Prostate gland (tissue), 2 donors: ENCODE measurements at regions not wholly inside any gene's neighbourhood (a gene's known extent, or its start where the extent isn't known, plus 50 kb on each side); places are given as distances from the start of the nearest gene placed in this dataset.

Experiments used
- DNase-seq: peaks from one replicate; pipeline ENCODE4 v3.0.0-alpha.2; 2019; ENCODE audit warnings: low spot score
- H3K27ac ChIP-seq, 2 donors: fragments of 200-600 bp; sonication (generic); 2 replicates each; pipeline ENCODE4 v1.5.1; 2017 to 2019
- H3K27me3 ChIP-seq: fragments of 200-600 bp; sonication (generic); replicated peaks from 2 replicates; pipeline ENCODE4 v1.5.1; 2019; ENCODE audit not compliant: insufficient read depth
- H3K36me3 ChIP-seq, 2 donors: fragments of 200-600 bp; sonication (generic); 1 replicate in 1 of 2; 2 replicates in 1 of 2; pipeline versions ENCODE4 v1.5.1 to v1.8.1; 2017 to 2019
- H3K4me1 ChIP-seq: fragments of 200-600 bp; sonication (generic); replicated peaks from 2 replicates; pipeline ENCODE4 v1.5.1; 2019
- H3K4me3 ChIP-seq, 2 donors: fragments of 200-600 bp; sonication (generic); 2 replicates each; pipeline ENCODE4 v1.5.1; 2017 to 2019
- H3K9me3 ChIP-seq: fragments of 200-600 bp; sonication (generic); 2 replicates; pipeline ENCODE4 v1.5.1; 2017
- CTCF ChIP-seq, 4 experiments: fragments of 200-600 bp in 2 of 4; fragments of 450-650 bp in 2 of 4; sonication (generic) in 2 of 4; IDR thresholded peaks; 1 replicate in 3 of 4; 2 replicates in 1 of 4; pipeline ENCODE4 v1.5.1; 2016 to 2019; ENCODE audit warnings: antibody characterized with exemption in 4 of 4, mild to moderate bottlenecking in 2 of 4, moderate library complexity in 2 of 4
- POLR2A ChIP-seq: fragments of 450-650 bp; IDR thresholded peaks from one replicate; pipeline ENCODE4 v1.6.1; 2016; ENCODE audit warnings: antibody characterized with exemption, mild to moderate bottlenecking
- POLR2AphosphoS5 ChIP-seq: sonication (generic); formaldehyde crosslinking; IDR thresholded peaks from one replicate; pipeline ENCODE4 v1.6.1; 2017; ENCODE audit warnings: antibody characterized with exemption
- WGBS: methylation state at CpG from one replicate; pipeline ENCODE4 v1.1.5; 2018; 5-methylcytosine and 5-hydroxymethylcytosine counted together
- intact Hi-C: fragments of 100-400 bp; cut with DNase I; formaldehyde crosslinking; loops from one replicate; pipeline ENCODE4 v1.14.2; 2022

- intact Hi-C loops = no loop called here
- H3K4me1 ChIP-seq = no peaks in the 10 kb centered on the region
- no peaks in the 10 kb centered on the region for H3K36me3 ChIP-seq
- no peak for DNase-seq
- no peaks in the 10 kb centered on the region for H3K27me3 ChIP-seq
- 95% methylated on average over 9 of the region's 9 CpGs for WGBS
- no peak for TF ChIP-seq CTCF (IDR thresholded peaks at IDR 0.05)
- TF ChIP-seq POLR2AphosphoS5 = no peak
- no peak for TF ChIP-seq POLR2A
- H3K9me3 ChIP-seq = no peaks in the 10 kb centered on the region
- H3K27ac ChIP-seq = no peak overlapping the region
- H3K4me3 ChIP-seq = no peak overlapping the region
These were observed 113.0 kb downstream of the SIK1 start for GRCh38 chr21:43313939-43314405.

GRCh38 chr21:43313221-43313938 lies 113.6 kb downstream of the SIK1 start:
- no peak overlapping the region for H3K4me3 ChIP-seq
- no peak overlapping the region for H3K27ac ChIP-seq
- no peaks in the 10 kb centered on the region for H3K36me3 ChIP-seq
- TF ChIP-seq POLR2AphosphoS5 (no peak), POLR2A (no peak), CTCF (IDR thresholded peaks at IDR 0.05) (no peak)
- no peaks in the 10 kb centered on the region for H3K27me3 ChIP-seq
- WGBS = 91% methylated on average over 20 of the region's 20 CpGs
- no peaks in the 10 kb centered on the region for H3K9me3 ChIP-seq
- H3K4me1 ChIP-seq = no peaks in the 10 kb centered on the region
- no peak for DNase-seq
- intact Hi-C loops = no loop called here

DNA sequence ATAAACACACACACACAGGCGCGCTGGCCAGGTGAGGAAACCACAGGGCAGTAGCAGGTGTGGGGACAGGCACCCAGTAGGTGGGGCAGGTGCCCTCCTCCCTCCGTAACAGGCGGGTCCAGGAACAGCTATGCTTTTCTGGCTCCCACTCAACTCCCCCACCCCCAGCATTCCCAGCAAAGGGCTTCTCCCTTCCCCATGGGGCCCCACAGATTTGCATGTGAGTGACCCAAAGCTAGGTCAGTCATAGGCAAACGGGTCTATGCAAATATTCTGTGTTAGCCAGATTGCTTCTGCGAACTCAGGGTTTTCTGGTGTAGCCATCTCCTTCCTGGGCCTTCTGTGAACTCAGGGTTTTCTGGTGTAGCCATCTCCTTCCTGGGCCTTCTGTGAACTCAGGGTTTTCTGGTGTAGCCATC lies 114.2 kb downstream of the SIK1 start:
- WGBS = 77% methylated on average over 6 of the region's 6 CpGs
- Histone ChIP-seq H3K27me3 (no peaks in the 10 kb centered on the region), H3K4me3 (no peak overlapping the region), H3K36me3 (no peaks in the 10 kb centered on the region), H3K4me1 (no peaks in the 10 kb centered on the region), H3K27ac (no peak overlapping the region), H3K9me3 (no peaks in the 10 kb centered on the region)
- intact Hi-C loops = no loop called here
- TF ChIP-seq POLR2A (no peak), POLR2AphosphoS5 (no peak), CTCF (IDR thresholded peaks at IDR 0.05) (no peak)
- DNase-seq = no peak

DNA sequence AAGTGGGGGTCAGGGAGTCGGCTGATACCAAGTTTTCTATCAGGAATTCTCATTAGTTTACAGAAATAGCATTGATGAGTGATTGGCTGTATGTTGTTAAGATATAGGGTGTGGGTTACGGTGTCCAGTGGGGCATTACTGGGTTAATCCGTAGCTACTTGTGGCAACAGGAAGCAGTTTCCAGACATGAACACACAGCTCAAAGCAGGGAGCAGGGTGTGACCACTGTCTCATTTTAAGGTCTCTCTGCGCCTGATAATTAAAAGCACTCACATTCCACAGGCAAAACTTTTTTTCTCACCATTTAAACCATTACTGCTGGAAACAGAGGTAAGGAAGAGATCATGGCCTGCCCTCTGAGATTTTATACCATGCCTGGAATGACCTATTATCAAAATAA lies 114.9 kb downstream of the SIK1 start:
- Histone ChIP-seq H3K4me1 (no peaks in the 10 kb centered on the region), H3K27me3 (no peaks in the 10 kb centered on the region), H3K27ac (no peak overlapping the region), H3K4me3 (no peak overlapping the region), H3K9me3 (no peaks in the 10 kb centered on the region), H3K36me3 (no peaks in the 10 kb centered on the region)
- no peak for DNase-seq
- 74% methylated on average over 4 of the region's 4 CpGs for WGBS
- intact Hi-C loops = no loop called here
- no peak for TF ChIP-seq POLR2A
- TF ChIP-seq POLR2AphosphoS5 = no peak
- no peak for TF ChIP-seq CTCF (IDR thresholded peaks at IDR 0.05)

DNA sequence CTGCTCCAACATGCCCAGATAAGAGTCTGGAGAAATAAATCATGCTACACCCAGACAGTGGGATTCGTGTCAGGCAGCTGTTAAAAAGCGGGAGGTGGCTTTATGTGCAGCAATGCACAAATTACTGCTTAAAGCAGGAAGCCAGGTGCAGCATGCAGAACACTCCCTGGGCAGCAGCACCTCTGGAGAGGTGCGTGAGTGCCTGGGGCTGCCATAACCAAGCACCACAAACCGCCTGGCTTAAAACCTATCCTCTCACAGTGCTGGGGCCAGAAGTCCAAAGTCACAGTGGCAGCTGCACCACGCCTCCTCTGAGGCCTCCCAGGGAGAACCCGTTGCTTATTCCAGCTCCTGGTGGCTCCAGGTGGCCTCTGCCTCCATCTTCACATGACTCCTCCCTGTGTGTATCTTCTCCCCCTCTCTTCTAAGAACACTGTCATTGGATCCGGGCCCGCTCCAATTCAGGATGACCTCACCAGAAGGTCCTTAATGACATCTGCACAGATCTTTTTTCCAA lies 115.6 kb downstream of the SIK1 start:
- no peak for TF ChIP-seq POLR2AphosphoS5
- TF ChIP-seq POLR2A = no peak
- no peak for TF ChIP-seq CTCF (IDR thresholded peaks at IDR 0.05)
- intact Hi-C loops = no loop called here
- Histone ChIP-seq H3K27me3 (no peaks in the 10 kb centered on the region), H3K27ac (no peak overlapping the region), H3K9me3 (no peaks in the 10 kb centered on the region), H3K36me3 (no peaks in the 10 kb centered on the region), H3K4me3 (no peak overlapping the region), H3K4me1 (no peaks in the 10 kb centered on the region)
- 32% methylated on average over 8 of the region's 8 CpGs for WGBS
- DNase-seq = no peak
